ENCODE measurements at regions not wholly inside any gene's neighbourhood (a gene's known extent, or its start where the extent isn't known, plus 50 kb on each side); places are given as distances from the start of the nearest gene placed in this dataset.
"Not testable (repeated sequence)": the region's sequence is repeated elsewhere in the genome, so short reads cannot be mapped to it uniquely, and the experiment has no call there.

DNA sequence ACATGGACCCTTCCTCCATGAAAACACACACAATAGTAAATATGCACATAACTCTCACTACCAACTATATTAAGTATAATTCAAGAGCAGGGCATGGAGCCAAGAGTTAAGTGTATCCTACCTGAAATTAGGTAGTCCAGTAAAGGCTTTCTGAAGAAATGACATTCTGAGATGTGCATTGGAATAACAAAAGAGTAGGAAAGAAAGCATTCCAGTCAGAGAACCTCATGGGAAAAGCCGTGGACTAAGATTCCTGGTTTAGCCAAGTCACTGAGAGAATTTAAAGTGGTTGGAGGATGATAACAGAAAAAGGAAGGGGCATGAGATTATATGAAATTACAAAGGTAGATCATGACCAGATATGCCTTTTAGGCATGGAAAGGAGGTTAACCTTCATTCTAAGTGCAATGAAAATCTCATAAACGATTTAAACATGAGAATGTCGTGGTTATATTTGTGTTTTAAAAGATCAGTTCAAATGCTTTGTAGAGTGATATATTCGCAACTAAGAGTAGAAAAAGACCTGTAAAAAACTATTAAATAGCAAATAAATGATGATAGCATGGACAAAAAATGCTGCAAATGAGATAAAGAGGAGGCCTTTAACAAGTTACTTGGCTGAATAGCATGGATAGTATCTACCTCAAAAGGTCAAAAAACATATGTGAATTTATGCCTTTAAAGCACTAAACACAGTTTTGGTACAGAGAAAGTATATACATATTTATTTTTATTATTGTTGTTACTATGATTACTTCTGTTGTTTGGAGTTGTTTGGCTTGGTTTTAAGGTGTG lies 767.4 kb upstream of the GHITM start:
- DNase-seq, result no peak

DNA sequence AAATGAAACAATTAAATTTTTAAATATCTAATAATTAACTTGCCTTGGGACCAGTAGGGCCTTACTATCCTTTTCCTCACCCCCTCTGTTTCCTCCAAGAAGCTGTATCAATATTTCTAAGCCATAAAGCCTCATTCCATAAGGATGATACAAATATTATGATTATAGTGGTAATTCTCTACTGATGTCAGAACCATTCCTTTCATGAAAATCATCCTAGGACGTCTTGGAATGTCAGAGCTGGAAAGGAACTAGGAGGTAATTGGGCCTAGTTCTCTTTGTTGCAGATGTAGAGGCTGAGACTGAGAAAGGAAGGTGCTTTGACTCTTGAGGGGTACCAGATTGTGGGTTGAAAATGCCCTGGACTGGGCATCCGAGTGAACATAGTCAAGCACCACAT lies 766.7 kb upstream of the GHITM start:
- no peak for DNase-seq

DNA sequence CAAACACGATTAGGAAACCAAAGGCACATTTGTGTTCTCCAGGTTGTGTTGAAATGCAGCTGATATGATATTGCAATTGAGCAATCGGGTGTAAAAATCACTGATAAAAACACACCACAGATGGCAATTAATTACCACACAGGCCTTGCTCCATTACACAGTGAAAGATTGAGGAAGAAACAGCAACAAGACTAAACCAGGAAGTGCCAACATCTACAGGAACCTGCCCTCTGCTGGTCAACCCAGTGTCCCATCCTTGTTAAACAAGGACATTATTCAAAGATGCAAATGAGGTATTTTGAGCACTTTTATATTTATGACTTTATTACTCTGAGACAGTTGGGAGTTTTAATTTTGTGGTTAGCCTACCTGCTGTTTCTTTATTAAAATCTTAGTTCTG lies 765.6 kb upstream of the GHITM start:
- DNase-seq, result peak; percentile 12

DNA sequence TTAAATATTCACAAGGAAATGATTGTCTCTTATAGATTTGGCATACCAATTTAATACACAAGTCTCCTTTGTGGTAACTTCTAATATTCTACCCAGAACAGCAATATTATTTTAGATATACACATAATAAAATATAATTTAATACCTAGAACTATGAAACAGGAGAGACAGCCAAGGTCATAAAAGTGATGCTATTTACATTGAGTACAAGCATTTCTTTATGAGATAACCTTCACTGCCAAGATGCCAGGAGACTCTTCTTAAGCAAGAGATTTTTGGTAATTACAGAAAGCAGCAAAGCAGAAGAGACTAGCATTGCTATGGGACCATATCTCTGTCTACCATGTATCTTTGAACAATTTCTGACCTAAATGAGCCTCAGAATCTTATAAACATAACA lies 764.6 kb upstream of the GHITM start:
- DNase-seq, result no peak

DNA sequence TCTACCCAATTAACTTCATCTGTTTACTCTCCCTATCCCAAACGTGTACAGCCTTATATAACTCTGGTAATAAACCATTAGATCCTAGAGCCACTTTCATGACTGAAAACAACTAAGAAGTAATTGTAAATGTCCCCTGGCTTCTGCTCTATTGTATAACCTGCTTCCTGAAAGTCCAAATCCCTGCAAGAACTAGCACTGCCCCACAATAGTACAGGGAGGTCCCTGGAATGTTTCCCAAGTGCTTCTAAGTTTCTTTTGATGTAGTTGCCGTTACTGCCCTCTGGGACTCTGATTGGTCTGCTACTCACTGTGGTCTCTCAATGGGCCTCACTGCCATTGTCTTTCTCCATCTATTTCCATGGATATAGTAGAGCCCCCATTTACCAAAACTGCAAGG lies 764.0 kb upstream of the GHITM start:
- DNase-seq, result no peak

DNA sequence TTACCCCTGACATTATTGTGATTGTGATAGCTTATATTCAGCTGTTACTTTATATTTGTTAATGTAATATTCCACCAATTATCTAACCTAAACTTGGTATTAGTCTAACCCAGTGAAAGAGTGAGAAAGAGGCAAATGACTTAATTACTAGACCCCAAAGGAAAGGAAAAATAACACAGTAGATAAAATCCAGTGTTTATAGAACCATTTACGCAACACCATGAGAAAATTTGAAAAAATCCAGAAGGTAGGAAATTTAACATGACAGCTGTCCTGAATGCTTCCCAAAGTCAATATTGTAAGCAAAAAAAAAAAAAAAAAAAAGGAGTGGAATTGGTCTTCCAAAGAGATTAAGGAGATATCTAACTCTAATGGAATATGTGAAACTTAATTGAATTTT lies 741.5 kb upstream of the GHITM start:
- DNase-seq, result no peak

DNA sequence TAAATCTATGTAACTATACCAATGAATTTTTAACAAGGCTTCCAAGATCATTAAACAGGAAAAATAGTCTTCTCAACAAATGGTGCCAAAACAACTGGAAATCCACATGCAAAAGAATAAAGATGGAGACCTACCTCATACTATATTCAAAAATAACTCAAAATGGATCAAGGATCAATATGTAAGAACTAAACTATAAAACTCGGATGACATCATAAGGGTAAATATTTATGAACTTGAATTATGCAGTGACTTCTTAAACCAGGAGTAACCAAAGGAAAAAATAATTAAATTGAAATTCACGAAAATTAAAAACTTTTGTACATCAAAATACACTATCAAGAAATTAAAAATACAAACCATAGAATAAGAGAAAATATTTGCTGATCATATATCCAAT lies 728.7 kb upstream of the GHITM start:
- DNase-seq, result no peak

DNA sequence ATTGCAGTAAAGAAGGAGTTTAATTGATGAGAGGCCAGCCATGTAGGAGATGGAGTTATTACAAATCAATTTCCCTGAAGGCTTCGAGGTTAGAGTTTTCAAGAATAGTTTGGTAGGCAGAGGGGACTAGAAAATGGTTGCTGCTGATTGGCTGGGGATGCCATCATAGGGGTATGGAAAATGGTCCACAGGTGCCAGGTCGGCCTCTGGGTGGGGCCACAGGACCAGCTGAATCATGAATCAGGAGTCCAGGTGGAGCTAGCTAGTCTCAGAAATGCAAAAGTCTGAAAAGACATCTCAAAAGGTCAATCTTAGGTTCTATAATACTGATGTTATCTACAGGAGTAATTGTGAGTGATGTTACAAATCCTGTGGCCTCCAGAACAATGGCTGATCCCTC lies 714.0 kb upstream of the GHITM start:
- no peak for DNase-seq

DNA sequence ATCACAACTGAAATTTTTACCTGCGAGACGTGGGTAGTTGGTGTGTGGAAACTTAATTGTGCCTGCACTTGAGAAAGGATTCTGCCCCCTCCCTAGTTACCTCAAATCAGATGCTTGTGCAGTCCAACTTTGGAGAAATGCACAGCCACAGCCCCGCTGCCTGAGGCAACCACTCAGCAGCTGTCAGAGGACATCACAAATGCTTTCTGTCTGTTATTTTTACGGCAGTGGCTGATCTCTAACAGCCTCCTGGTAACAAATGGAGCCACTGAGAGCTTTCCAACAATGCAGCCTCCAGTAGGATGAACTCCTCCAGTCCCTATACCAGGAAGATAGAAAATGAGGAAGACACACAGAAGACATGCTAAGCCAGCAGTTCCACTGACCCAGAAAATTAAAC lies 712.2 kb upstream of the GHITM start:
- no peak for DNase-seq

DNA sequence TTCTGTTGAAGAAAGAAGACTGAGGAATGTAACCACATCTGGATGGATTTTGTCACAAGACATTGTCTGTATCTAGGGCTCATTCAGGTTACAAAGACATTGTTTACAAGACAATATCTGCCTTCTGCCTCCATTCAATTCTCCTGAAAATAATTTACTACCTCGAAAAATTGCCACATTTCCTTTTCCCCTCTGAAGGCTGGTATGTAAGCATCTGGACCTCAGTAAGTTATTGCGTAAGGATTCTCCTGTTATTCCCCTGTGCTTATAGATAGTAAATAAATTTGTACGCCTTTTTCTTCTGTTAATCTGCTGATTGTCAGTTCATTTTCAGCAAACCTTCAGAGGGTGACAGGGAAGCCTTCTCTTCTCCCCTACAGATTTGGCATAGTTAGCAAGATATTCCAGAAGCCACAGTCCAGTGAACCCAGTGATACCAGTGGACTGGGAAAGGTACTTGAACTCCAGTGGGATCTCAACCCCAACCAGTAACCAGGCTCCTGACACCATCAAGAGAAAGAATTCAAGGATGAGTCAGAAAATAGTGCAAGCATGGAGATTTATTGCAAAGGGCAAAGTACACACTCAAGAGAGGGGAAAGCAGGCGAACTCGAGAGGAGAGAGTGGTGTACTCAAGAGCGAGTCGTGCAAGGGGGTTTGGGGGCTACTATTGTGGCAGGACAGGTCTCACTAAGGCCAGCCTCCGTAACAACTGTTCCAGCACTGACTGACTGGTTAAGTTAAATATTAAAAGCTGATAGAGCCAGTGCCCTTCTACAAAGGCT lies 706.9 kb upstream of the GHITM start:
- DNase-seq, result peak; percentile 9

DNA sequence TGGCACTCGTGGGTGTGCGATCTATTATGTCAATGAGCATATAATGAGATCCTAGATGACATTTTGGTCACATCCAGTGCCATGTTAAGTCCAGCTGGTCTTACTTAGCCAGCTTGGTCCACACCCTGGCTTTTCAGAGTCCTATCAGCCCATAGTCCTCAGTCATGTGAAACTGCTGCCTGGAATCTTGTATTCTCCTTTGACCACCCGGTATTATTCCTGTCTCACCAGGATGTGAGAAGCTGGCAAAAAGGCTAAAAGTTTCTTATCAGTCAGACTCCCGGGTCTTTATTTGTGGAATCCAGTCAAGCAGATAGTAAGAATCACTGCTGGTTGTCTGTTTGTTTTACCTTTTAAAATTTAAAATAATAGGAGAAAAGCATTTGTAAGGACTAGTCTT lies 705.6 kb upstream of the GHITM start:
- no peak for DNase-seq

DNA sequence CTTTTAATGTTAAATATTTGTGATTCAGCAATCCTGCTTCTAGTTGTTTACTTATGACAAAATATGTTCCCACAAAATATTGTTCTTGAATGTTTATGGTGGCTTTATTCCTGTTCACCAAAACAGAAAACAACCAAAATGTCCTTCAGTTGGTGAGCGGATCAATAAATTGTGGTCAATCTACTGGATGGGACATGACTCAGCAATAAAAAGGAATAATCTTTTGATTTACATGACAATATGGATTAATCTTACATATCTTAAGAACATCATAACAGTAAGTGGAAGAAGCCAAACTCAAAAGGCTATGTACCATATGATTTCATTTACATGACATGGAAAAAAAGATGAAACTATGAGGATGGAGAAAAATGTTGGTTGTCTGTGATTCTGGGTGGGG lies 691.3 kb upstream of the GHITM start:
- DNase-seq, result no peak

DNA sequence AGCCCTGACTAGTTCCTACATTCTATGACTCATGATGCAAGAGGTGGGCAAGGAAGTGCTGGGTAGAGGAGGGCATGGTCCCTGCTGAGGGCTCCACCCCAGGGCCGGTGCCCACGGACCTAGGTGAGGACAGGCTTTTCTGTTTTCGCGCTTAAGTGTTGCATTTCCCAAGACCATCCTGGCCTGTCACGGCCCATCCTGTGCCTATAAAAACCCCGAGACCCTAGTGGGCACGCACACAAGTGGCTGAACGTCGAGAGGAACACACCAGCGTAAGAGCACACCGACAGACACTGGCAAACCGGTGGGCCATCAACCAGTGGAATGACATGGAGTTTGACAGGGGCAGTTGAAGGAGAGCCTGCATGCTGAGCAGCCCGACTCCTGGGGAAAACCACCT lies 680.7 kb upstream of the GHITM start:
- no peak for DNase-seq

DNA sequence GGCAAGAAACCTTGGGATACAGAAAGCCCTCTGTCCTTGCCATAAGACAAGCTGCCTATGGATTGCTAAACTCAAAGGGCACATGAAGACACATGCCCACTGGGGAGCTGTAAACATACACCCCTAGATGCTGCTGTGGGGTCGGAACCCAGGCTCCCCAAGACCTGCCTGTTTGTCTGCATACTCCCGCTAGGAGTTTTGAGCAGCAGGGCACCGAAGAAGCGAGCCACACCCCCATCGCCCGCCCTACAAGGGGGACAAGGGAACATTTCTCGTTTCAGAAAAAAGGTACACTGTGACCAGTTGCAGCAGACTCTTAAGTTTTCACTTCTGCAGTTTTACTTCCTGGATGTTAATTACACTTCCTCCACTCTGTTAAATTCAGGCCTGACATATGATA lies 680.2 kb upstream of the GHITM start:
- DNase-seq, result no peak

DNA sequence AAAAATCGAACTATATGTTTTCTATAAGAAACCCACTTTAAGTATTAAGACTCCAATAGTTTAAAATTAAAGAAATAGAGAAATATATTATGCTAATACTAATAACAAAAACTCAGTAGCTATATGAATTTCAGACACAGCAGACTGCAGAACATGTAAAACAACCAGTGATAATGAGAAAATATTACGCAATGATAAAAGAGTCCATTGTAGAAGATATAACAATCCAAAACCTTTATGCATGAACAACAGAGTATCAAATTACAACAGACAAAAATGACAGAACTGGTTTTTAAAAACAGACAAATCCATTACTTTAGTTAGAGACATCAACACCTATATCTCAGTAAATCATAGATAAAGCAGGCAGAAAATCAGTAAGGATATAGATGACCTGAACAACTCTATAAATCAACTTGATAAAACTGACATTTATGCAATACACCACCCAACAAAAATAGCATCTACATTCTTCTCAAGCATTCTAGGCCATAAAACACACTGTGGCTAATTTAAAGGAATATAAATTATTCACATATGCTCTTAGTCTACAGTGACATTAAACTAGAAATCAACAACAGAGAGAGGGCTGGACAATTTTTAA lies 669.5 kb upstream of the GHITM start:
- DNase-seq, result no peak

DNA sequence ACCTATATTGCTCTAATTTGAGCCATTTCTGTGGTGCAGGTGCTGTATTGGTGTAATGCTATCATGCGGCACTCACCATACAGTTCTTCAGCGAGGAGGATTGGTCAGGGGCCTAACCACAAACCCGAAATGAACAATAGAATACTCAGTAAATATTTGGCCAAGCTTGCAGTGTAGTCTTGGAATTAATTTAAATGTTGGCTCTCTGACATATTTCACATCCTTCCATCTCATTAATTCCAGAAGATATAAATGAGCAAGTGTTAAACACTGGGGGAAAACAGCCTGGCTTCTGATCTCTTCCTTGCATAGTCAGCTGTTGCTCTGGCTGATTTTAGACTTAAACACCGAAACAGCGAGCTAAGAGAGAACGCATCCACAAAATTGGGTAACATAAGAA lies 663.1 kb upstream of the GHITM start:
- DNase-seq, result no peak

DNA sequence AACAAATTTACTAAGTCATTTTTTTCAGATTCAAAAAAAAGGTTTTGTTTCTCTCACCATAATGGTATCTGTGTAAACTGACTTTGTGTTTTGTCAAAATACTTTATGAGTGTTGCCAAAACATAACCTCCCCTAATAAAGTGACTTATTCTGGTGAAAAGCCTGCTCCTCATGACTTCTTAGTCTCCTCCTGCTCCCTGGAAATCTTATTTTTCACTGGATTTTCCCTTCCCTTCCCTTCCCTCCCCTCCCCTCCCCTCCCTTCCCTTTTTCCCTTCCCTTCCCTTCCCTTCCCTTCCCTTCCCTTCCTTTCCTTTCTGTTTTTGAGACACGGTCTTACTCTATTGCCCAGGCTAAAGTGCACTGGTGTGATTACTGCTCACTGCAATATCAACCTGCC lies 650.1 kb upstream of the GHITM start:
- DNase-seq, result no peak

DNA sequence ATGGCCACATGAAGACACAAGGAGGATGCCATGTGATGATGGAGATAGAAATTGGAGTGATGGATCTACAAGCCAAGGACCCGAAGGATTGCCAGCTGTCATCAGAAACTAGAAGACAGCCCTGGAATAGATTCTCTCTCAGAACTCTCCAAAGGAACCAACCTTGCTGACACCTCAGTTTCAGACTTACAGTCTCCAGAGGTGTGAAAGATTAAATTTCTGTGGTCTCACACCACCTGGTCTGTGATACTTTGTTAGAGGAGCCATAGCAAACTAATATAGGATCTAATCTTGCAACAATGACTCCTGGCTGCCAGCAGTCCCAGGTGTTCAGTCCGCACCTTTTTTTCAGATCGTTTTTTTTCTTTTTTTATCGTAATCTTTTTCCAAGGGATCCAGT lies 647.3 kb upstream of the GHITM start:
- no peak for DNase-seq

DNA sequence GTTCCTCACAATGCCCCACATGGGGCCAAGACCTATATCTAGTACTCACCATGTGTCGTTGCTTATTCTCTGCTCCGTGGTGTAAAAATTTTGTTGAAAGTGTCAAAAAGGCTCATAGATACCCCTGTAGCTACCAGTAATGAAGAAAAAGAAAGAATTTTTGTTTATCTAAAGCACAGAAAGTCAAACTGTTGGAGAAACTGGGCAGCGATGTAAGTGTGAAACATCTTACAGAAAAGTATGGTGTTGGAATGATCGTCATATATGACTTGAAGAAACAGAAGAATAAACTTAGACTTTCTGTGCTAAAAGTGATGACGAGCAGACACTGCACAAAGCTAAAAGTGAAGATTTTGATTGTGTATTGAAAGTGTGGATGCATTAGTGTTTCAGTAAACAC lies 626.6 kb upstream of the GHITM start:
- DNase-seq, result no peak

DNA sequence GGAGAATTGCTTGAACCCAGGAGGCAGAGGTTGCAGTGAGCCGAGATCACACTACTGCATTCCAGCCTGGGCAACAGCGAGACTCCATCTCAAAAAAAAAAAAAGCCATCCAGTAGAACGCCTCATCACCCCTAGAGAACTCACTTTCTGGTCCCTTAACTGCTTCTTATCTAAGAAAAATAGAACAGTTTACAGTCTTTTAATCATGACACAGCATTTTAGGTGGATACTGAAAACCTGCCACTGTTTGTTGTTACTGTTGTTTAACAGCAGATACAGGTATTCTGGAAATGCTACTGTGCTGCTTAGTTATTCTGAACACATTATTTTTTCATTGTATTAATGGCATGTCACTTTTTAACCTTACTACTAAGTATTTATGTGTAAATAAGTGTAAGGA lies 624.3 kb upstream of the GHITM start:
- DNase-seq, result peak; percentile 5

DNA sequence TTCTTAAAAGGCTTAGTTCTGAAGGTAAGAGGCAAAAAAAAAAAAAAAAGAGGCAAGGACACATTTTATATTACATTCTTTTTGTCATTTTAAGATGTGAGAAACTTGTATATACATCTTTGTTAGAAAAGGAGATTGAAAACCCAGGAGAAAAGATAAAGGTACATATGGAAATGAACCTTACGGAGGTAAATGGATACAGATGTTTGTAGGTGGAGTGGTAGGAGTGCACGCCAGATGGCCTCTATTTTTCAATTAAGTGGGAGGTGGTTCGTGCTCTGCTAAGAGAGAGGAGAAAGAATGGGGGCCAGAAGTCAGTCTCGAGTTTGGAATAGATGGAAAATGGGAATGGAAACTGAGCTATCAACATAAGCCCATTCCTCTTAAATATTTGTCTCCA lies 622.5 kb upstream of the GHITM start:
- DNase-seq, result no peak

DNA sequence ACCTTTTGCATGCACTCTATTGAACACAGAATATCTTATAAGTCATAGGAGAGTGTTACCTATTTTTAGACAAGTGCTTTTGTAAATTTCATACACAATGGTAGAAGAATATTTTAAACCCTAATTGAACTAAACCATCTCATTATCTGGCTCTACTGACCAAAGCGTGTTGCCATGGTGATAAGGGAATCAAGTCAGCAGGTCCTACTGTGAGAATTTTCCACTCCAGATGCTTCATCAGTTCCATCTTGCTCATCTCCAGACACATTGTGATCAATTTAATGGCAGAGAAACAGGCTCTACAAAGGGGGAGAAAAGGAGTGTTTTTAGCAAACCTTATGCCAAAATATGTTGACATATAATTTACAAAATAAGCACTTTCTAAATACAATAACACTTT lies 621.9 kb upstream of the GHITM start:
- DNase-seq, result no peak

DNA sequence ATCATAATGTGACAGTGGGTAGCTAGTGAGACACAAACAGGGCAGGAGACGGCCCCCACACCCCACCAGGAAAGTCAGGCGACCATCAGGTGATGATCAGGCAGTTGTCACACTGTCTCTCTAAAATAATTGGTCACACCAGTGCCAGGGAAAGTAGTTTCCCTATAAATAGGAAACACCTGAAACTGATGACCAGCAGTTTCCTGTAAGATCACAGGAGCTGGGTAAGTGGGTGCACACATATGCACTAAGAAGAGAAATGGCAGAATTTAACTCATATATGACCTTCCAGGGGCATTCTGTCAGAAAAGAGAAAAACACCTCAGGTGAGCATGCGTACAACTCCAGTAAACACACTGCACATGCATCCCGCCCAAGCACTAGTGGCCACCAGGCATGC lies 620.5 kb upstream of the GHITM start:
- DNase-seq, result no peak

DNA sequence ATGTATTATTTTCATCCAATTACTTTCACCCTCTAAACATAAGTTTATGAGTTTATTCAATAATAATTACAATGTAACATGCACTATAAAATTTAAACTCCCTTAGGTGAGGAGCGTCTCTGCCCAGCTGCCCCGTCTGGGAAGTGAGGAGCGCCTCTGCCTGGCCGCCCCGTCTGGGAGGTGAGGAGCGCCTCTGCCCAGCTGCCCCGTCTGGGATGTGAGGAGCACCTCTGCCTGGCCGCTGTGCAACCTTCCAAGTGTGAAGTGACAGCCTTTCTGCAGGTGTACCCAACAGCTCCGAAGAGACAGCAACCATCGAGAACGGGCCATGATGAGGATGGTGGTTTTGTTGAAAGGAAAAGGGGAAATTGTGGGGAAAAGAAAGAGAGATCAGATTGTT lies 618.9 kb upstream of the GHITM start:
- DNase-seq, result not testable (repeated sequence)

All from kidney glomerular epithelial cell (primary cell).